ENCODE measurements at regions not wholly inside any gene's neighbourhood (a gene's known extent, or its start where the extent isn't known, plus 50 kb on each side); places are given as distances from the start of the nearest gene placed in this dataset.
A peak's percentile ranks its signal among the peaks of the same experiment; 100 is the strongest.

DNA sequence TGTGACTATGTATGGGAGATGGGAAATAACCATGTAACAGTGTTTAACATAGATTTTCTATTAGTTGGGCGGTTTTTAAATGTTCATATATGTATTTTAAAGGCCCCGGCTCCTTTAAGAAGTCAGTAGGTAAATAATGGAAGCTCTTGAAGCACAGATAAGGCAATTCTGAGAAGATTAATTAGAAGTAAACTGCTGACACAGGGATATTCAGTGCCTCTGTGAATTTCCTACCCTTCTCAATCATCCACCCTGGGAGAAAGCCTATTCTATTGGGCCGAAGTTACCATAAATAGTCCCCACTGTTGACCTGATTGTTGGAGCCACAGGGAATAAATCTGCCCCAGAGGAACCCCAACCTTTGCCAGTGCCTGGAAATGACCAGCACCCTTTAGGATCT is 56.8 kb upstream of the SIX3 start:
- no peaks in the 10 kb centered on the region for H3K9me3 ChIP-seq (ENCODE audit: control insufficient read depth in 4 of 4, low read length in 3 of 4)
- H3K36me3 ChIP-seq (ENCODE audit: control insufficient read depth in 4 of 4, insufficient read depth in 3 of 4, low read depth in 1 of 4, low read length in 3 of 4): no peaks in the 10 kb centered on the region
- TF ChIP-seq, protein P1, sequence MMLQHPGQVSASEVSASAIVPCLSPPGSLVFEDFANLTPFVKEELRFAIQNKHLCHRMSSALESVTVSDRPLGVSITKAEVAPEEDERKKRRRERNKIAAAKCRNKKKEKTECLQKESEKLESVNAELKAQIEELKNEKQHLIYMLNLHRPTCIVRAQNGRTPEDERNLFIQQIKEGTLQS (IDR thresholded peaks at IDR 0.05): no peak
- no peak for TF ChIP-seq RXRA (IDR thresholded peaks at IDR 0.05)
- TF ChIP-seq GABPA (IDR thresholded peaks at IDR 0.05 in 1 of 2, conservative IDR thresholded peaks at IDR 0.05 in 1 of 2): no peak
- no peak for TF ChIP-seq TAF1 (conservative IDR thresholded peaks at IDR 0.05)
- TF ChIP-seq, protein P2, sequence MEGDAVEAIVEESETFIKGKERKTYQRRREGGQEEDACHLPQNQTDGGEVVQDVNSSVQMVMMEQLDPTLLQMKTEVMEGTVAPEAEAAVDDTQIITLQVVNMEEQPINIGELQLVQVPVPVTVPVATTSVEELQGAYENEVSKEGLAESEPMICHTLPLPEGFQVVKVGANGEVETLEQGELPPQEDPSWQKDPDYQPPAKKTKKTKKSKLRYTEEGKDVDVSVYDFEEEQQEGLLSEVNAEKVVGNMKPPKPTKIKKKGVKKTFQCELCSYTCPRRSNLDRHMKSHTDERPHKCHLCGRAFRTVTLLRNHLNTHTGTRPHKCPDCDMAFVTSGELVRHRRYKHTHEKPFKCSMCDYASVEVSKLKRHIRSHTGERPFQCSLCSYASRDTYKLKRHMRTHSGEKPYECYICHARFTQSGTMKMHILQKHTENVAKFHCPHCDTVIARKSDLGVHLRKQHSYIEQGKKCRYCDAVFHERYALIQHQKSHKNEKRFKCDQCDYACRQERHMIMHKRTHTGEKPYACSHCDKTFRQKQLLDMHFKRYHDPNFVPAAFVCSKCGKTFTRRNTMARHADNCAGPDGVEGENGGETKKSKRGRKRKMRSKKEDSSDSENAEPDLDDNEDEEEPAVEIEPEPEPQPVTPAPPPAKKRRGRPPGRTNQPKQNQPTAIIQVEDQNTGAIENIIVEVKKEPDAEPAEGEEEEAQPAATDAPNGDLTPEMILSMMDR (IDR thresholded peaks at IDR 0.05; ENCODE audit: low read depth, low read length, missing input control): no peak
- no peak overlapping the region for H3K4me3 ChIP-seq (ENCODE audit: low read depth in 1 of 3, low read length in 3 of 3)
- no peak overlapping the region for H3K27ac ChIP-seq (ENCODE audit: low read depth in 1 of 2, low read length in 2 of 2)
- H3K4me1 ChIP-seq (ENCODE audit: control insufficient read depth in 4 of 4, insufficient read depth in 4 of 4, low read length in 3 of 4): no peaks in the 10 kb centered on the region
- no peak for DNase-seq (ENCODE audit: low spot score)
- no peak overlapping the region for H3K9ac ChIP-seq (ENCODE audit: low read depth in 1 of 2, low read length in 2 of 2)
- WGBS: 69% methylated on average over 3 of the region's 3 CpGs
- peaks cover 0 to 16% (median 3%) of the 10 kb centered on the region in 4 donors for H3K27me3 ChIP-seq (ENCODE audit: control insufficient read depth in 4 of 4, insufficient read depth in 4 of 4, low read length in 3 of 4)

DNA sequence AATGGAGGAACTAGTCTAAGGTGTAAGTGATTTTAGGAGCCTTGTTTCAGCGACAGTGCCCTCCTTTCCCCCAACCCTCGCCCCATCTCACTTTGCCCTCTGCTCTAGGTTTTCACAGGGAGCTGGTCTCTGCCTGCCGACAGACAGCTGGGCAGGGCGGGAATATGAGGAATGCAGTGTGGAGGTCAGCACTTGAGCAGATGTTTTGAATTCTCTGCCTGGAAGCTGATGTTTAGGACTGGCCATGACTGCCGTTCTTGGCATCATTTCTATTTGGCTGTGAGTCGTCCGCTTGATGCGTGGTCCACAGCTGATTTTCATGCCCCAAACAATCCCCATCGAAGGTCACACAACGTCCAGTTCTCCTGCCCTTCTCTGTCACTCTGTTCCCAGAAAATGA is 55.1 kb upstream of the SIX3 start:
- no peak for DNase-seq (ENCODE audit: low spot score)
- Histone ChIP-seq H3K9me3 (ENCODE audit: control insufficient read depth in 4 of 4, low read length in 3 of 4) (no peaks in the 10 kb centered on the region), H3K36me3 (ENCODE audit: control insufficient read depth in 4 of 4, insufficient read depth in 3 of 4, low read depth in 1 of 4, low read length in 3 of 4) (no peaks in the 10 kb centered on the region), H3K4me3 (ENCODE audit: low read depth in 1 of 3, low read length in 3 of 3) (no peak overlapping the region), H3K4me1 (ENCODE audit: control insufficient read depth in 4 of 4, insufficient read depth in 4 of 4, low read length in 3 of 4) (no peaks in the 10 kb centered on the region), H3K27me3 (ENCODE audit: control insufficient read depth in 4 of 4, insufficient read depth in 4 of 4, low read length in 3 of 4) (peaks cover 0 to 15% (median 2%) of the 10 kb centered on the region in 4 donors), H3K27ac (ENCODE audit: low read depth in 1 of 2, low read length in 2 of 2) (no peak overlapping the region), H3K9ac (ENCODE audit: low read depth in 1 of 2, low read length in 2 of 2) (no peak overlapping the region)
- TF ChIP-seq, protein P1 (IDR thresholded peaks at IDR 0.05): no peak
- TF ChIP-seq SP1 (IDR thresholded peaks at IDR 0.05) (no peak), RXRA (IDR thresholded peaks at IDR 0.05) (no peak)
- TF ChIP-seq, protein P2 (IDR thresholded peaks at IDR 0.05; ENCODE audit: low read depth, low read length, missing input control): no peak
- 67% methylated on average over 10 of the region's 10 CpGs for WGBS

DNA sequence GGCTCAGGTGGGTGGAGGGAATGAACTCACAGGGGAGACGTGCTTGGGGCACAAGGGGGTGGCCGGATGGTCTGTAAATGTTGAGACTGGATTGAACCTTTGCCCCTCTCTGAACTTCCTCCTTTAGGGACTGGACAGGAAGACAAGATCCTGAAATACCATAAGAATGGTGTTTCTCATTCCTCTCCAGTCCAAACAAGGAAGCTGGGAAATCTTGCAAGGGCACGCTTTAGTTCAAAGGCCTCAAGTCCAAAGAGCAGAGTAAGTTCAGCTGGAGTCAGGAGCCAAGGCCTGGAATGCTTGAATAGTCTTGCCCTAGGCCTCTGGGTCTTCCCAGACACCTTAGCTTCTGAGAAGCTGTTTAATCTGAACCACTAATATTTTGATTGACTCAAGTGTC is 52.4 kb upstream of the SIX3 start:
- H3K4me1 ChIP-seq (ENCODE audit: control insufficient read depth in 4 of 4, insufficient read depth in 4 of 4, low read length in 3 of 4): no peaks in the 10 kb centered on the region
- no peak overlapping the region for H3K9ac ChIP-seq (ENCODE audit: low read depth in 1 of 2, low read length in 2 of 2)
- no peaks in the 10 kb centered on the region for H3K36me3 ChIP-seq (ENCODE audit: control insufficient read depth in 4 of 4, insufficient read depth in 3 of 4, low read depth in 1 of 4, low read length in 3 of 4)
- H3K4me3 ChIP-seq (ENCODE audit: low read depth in 1 of 3, low read length in 3 of 3): no peak overlapping the region
- TF ChIP-seq, protein P3, sequence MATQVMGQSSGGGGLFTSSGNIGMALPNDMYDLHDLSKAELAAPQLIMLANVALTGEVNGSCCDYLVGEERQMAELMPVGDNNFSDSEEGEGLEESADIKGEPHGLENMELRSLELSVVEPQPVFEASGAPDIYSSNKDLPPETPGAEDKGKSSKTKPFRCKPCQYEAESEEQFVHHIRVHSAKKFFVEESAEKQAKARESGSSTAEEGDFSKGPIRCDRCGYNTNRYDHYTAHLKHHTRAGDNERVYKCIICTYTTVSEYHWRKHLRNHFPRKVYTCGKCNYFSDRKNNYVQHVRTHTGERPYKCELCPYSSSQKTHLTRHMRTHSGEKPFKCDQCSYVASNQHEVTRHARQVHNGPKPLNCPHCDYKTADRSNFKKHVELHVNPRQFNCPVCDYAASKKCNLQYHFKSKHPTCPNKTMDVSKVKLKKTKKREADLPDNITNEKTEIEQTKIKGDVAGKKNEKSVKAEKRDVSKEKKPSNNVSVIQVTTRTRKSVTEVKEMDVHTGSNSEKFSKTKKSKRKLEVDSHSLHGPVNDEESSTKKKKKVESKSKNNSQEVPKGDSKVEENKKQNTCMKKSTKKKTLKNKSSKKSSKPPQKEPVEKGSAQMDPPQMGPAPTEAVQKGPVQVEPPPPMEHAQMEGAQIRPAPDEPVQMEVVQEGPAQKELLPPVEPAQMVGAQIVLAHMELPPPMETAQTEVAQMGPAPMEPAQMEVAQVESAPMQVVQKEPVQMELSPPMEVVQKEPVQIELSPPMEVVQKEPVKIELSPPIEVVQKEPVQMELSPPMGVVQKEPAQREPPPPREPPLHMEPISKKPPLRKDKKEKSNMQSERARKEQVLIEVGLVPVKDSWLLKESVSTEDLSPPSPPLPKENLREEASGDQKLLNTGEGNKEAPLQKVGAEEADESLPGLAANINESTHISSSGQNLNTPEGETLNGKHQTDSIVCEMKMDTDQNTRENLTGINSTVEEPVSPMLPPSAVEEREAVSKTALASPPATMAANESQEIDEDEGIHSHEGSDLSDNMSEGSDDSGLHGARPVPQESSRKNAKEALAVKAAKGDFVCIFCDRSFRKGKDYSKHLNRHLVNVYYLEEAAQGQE (IDR thresholded peaks at IDR 0.05): no peak
- TF ChIP-seq RXRA (IDR thresholded peaks at IDR 0.05) (peak; percentile 41 to 45), EGR1 (IDR thresholded peaks at IDR 0.05; ENCODE audit: low read depth in 2 of 2) (no peak), NR2F2 (IDR thresholded peaks at IDR 0.05) (peak; percentile 40), HNF4G (IDR thresholded peaks at IDR 0.05) (no peak)
- TF ChIP-seq, protein P2 (IDR thresholded peaks at IDR 0.05; ENCODE audit: low read depth, low read length, missing input control): no peak
- 81% methylated on average over 3 of the region's 3 CpGs for WGBS
- peaks cover 0 to 5% (median 3%) of the 10 kb centered on the region in 4 donors for H3K9me3 ChIP-seq (ENCODE audit: control insufficient read depth in 4 of 4, low read length in 3 of 4)
- no peak for DNase-seq (ENCODE audit: low spot score)
- H3K27me3 ChIP-seq (ENCODE audit: control insufficient read depth in 4 of 4, insufficient read depth in 4 of 4, low read length in 3 of 4): peaks cover 0 to 3% (median 0%) of the 10 kb centered on the region in 4 donors
- H3K27ac ChIP-seq (ENCODE audit: low read depth in 1 of 2, low read length in 2 of 2): no peak overlapping the region
